Loucy (cell line): ENCODE measurements at regions not wholly inside any gene's neighbourhood (a gene's known extent, or its start where the extent isn't known, plus 50 kb on each side); places are given as distances from the start of the nearest gene placed in this dataset.

Experiments used
- H2AFZ ChIP-seq: fragments of 200-600 bp; sonication (generic); 2 replicates; pipeline ENCODE4 v1.6.0; 2016; ENCODE audit warnings: antibody characterized with exemption, mild to moderate bottlenecking, low read length, moderate library complexity
- H3F3A ChIP-seq: fragments of 200-600 bp; 2 replicates; pipeline ENCODE4 v1.6.0; 2016; ENCODE audit warnings: antibody characterized with exemption, low read depth, mild to moderate bottlenecking
- H3K27me3 ChIP-seq: fragments of 200-600 bp; sonication (generic); 2 replicates; pipeline ENCODE4 v1.6.1; 2014; ENCODE audit warnings: low read length, mild to moderate bottlenecking; ENCODE audit not compliant: insufficient read depth, poor library complexity, severe bottlenecking
- H3K36me3 ChIP-seq: fragments of 200-600 bp; sonication (generic); 2 replicates; pipeline ENCODE4 v1.6.1; 2016; ENCODE audit warnings: low read length; ENCODE audit not compliant: insufficient read depth
- H3K4me1 ChIP-seq: fragments of 200-600 bp; sonication (generic); 2 replicates; pipeline ENCODE4 v1.5.1; 2014; ENCODE audit warnings: low read length, mild to moderate bottlenecking; ENCODE audit not compliant: insufficient read depth, poor library complexity, severe bottlenecking
- H3K4me2 ChIP-seq: fragments of 200-600 bp; sonication (generic); 2 replicates; pipeline ENCODE4 v1.6.0; 2014; ENCODE audit warnings: antibody characterized with exemption, low read length, low read depth, mild to moderate bottlenecking; ENCODE audit not compliant: poor library complexity, severe bottlenecking
- H3K4me3 ChIP-seq: fragments of 200-600 bp; sonication (generic); 2 replicates; pipeline ENCODE4 v1.5.1; 2014; ENCODE audit warnings: low read length, mild to moderate bottlenecking, mixed read lengths; ENCODE audit not compliant: poor library complexity, severe bottlenecking
- H3K79me2 ChIP-seq: fragments of 200-600 bp; sonication (generic); 2 replicates; pipeline ENCODE4 v1.6.1; 2014; ENCODE audit warnings: low read length; ENCODE audit not compliant: insufficient read depth
- H3K9ac ChIP-seq: fragments of 200-600 bp; sonication (generic); 2 replicates; pipeline ENCODE4 v1.6.0; 2014; ENCODE audit warnings: mild to moderate bottlenecking, low read depth, low read length, moderate library complexity; ENCODE audit not compliant: poor library complexity, severe bottlenecking
- H3K9me2 ChIP-seq: fragments of 200-600 bp; sonication (generic); replicated peaks from 2 replicates; pipeline ENCODE4 v1.6.1; 2016; ENCODE audit warnings: low read depth, low read length, mixed read lengths
- H3K9me3 ChIP-seq: fragments of 200-600 bp; sonication (generic); 2 replicates; pipeline ENCODE4 v1.6.1; 2014; ENCODE audit warnings: mild to moderate bottlenecking, antibody characterized with exemption, low read length, low read depth; ENCODE audit not compliant: insufficient read depth
- H4K20me1 ChIP-seq: fragments of 200-600 bp; sonication (generic); 2 replicates; pipeline ENCODE4 v1.6.0; 2014; ENCODE audit warnings: antibody characterized with exemption, low read length, mild to moderate bottlenecking; ENCODE audit not compliant: insufficient read depth, poor library complexity, severe bottlenecking
- CTCF ChIP-seq: fragments of 200-600 bp; sonication (generic); conservative IDR thresholded peaks from 2 replicates; pipeline ENCODE4 v1.5.1; 2014; ENCODE audit warnings: mild to moderate bottlenecking, antibody characterized with exemption, low read length
- EZH2phosphoT487 ChIP-seq: fragments of 200-600 bp; IDR thresholded peaks from 2 replicates; pipeline ENCODE4 v1.6.1; 2018; ENCODE audit warnings: antibody characterized with exemption, mild to moderate bottlenecking, moderate library complexity, borderline replicate concordance

GRCh38 chr6:170102038-170102437, 188.8 kb downstream of the DLL1 start:
- peaks cover 8% of the 10 kb centered on the region; the same call in 1 of the 2 replicates for H3K9me3 ChIP-seq
- no peak overlapping the region for H3K4me2 ChIP-seq
- H3K79me2 ChIP-seq: no peaks in the 10 kb centered on the region
- no peak overlapping the region for H2AFZ ChIP-seq
- H3K4me3 ChIP-seq: no peak overlapping the region
- no peaks in the 10 kb centered on the region for H3K4me1 ChIP-seq
- H3F3A ChIP-seq: no peaks in the 10 kb centered on the region
- H3K9ac ChIP-seq: no peak overlapping the region
- no peaks in the 10 kb centered on the region for H3K27me3 ChIP-seq
- no peaks in the 10 kb centered on the region for H3K36me3 ChIP-seq
- TF ChIP-seq CTCF (no peak), EZH2phosphoT487 (no peak)
- H3K9me2 ChIP-seq: no peaks in the 10 kb centered on the region
- H4K20me1 ChIP-seq: no peaks in the 10 kb centered on the region

GRCh38 chr6:170101281-170102035, 189.4 kb downstream of the DLL1 start:
- Histone ChIP-seq H3K36me3 (no peaks in the 10 kb centered on the region), H3F3A (no peaks in the 10 kb centered on the region), H3K4me2 (no peak overlapping the region), H3K9me2 (no peaks in the 10 kb centered on the region), H3K4me3 (no peak overlapping the region), H3K4me1 (peaks cover under 1% of the 10 kb centered on the region), H2AFZ (no peak overlapping the region), H3K27me3 (no peaks in the 10 kb centered on the region), H4K20me1 (no peaks in the 10 kb centered on the region), H3K9me3 (peaks cover 8% of the 10 kb centered on the region; the same call in 1 of the 2 replicates), H3K9ac (no peak overlapping the region), H3K79me2 (no peaks in the 10 kb centered on the region)
- TF ChIP-seq CTCF: no peak
- no peak for TF ChIP-seq EZH2phosphoT487

DNA sequence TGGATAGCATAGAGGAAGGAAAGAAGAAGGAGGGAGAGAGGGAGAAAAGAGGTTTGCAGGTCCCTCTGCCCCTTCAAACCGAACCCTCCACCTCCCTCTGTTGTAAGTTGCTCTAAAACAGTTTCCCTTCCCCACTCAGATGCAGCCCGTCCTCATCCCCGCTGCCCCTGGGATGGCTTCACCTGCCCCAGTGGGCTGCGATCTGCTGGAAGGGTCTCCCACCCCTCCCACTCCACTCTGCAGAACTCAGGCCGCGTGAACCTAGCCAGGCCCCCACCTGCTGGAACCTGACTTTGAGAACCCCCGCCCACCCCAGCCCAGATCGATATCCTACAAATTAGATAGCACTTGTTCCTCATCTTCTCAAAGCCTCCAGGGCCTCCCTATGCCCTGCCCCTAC, 190.8 kb downstream of the DLL1 start:
- no peak overlapping the region for H2AFZ ChIP-seq
- H3K9ac ChIP-seq: no peak overlapping the region
- H3K27me3 ChIP-seq: no peaks in the 10 kb centered on the region
- no peak overlapping the region for H3K4me2 ChIP-seq
- no peaks in the 10 kb centered on the region for H3K36me3 ChIP-seq
- H3F3A ChIP-seq: no peaks in the 10 kb centered on the region
- no peak overlapping the region for H3K4me3 ChIP-seq
- peaks cover 7% of the 10 kb centered on the region for H3K4me1 ChIP-seq
- no peaks in the 10 kb centered on the region for H3K9me2 ChIP-seq
- no peaks in the 10 kb centered on the region for H3K79me2 ChIP-seq
- H4K20me1 ChIP-seq: no peaks in the 10 kb centered on the region
- TF ChIP-seq EZH2phosphoT487 (no peak), CTCF (no peak)
- peaks cover 8% of the 10 kb centered on the region; the same call in 1 of the 2 replicates for H3K9me3 ChIP-seq
